VCaP (cell line): ENCODE measurements at regions not wholly inside any gene's neighbourhood (a gene's known extent, or its start where the extent isn't known, plus 50 kb on each side); places are given as distances from the start of the nearest gene placed in this dataset.

Experiments used
- H3K27ac ChIP-seq: fragments of 450-650 bp; 2 replicates; pipeline ENCODE4 v1.5.1; 2017
- CTCF ChIP-seq: fragments of 450-650 bp; conservative IDR thresholded peaks from 2 replicates; pipeline ENCODE4 v1.5.1; 2017; ENCODE audit warnings: mild to moderate bottlenecking, moderate library complexity

- no peak for TF ChIP-seq CTCF
- no peak overlapping the region for H3K27ac ChIP-seq
These were observed 403.3 kb upstream of the EPHA7 start for GRCh38 chr6:93822434-93823265.

- no peak overlapping the region for H3K27ac ChIP-seq
- TF ChIP-seq CTCF: no peak
These were observed 402.6 kb upstream of the EPHA7 start for GRCh38 chr6:93821953-93822352.

GRCh38 chr6:93820465-93821082, 401.2 kb upstream of the EPHA7 start:
- TF ChIP-seq CTCF: no peak
- H3K27ac ChIP-seq: no peak overlapping the region

GRCh38 chr6:93819189-93819588, 399.8 kb upstream of the EPHA7 start:
- H3K27ac ChIP-seq: no peak overlapping the region
- TF ChIP-seq CTCF: no peak

- TF ChIP-seq CTCF: no peak
- H3K27ac ChIP-seq: no peak overlapping the region
These were observed 398.6 kb upstream of the EPHA7 start for GRCh38 chr6:93817937-93818336.

GRCh38 chr6:93806409-93807270, 387.3 kb upstream of the EPHA7 start:
- no peak overlapping the region for H3K27ac ChIP-seq
- TF ChIP-seq CTCF: no peak

- H3K27ac ChIP-seq: no peak overlapping the region
- TF ChIP-seq CTCF: no peak
These were observed 381.9 kb upstream of the EPHA7 start for GRCh38 chr6:93801101-93801847.
